ENCODE measurements at regions not wholly inside any gene's neighbourhood (a gene's known extent, or its start where the extent isn't known, plus 50 kb on each side); places are given as distances from the start of the nearest gene placed in this dataset.

GRCh38 chr14:85382341-85382740 is 147.6 kb upstream of the FLRT2 start:
- no peak for DNase-seq (ENCODE audit: low spot score)

- no peak for DNase-seq (ENCODE audit: low spot score)
These were observed 142.8 kb upstream of the FLRT2 start for GRCh38 chr14:85387181-85387580.

GRCh38 chr14:85390236-85390635 is 139.7 kb upstream of the FLRT2 start:
- no peak for DNase-seq (ENCODE audit: low spot score)

GRCh38 chr14:85391455-85391854 is 138.5 kb upstream of the FLRT2 start:
- no peak for DNase-seq (ENCODE audit: low spot score)

- no peak for DNase-seq (ENCODE audit: low spot score)
These were observed 138.1 kb upstream of the FLRT2 start for GRCh38 chr14:85391892-85392291.

- no peak for DNase-seq (ENCODE audit: low spot score)
These were observed 130.8 kb upstream of the FLRT2 start for GRCh38 chr14:85399186-85399585.

GRCh38 chr14:85400678-85401077 is 129.3 kb upstream of the FLRT2 start:
- no peak for DNase-seq (ENCODE audit: low spot score)

GRCh38 chr14:85401384-85401783 is 128.6 kb upstream of the FLRT2 start:
- no peak for DNase-seq (ENCODE audit: low spot score)

GRCh38 chr14:85402569-85403162 is 127.3 kb upstream of the FLRT2 start:
- DNase-seq (ENCODE audit: low spot score): peak; percentile 8

GRCh38 chr14:85409481-85410210 is 120.3 kb upstream of the FLRT2 start:
- no peak for DNase-seq (ENCODE audit: low spot score)

GRCh38 chr14:85412756-85413155 is 117.2 kb upstream of the FLRT2 start:
- DNase-seq (ENCODE audit: low spot score): no peak

GRCh38 chr14:85413836-85414526 is 116.0 kb upstream of the FLRT2 start:
- no peak for DNase-seq (ENCODE audit: low spot score)

- peak; percentile 5 for DNase-seq (ENCODE audit: low spot score)
These were observed 114.8 kb upstream of the FLRT2 start for GRCh38 chr14:85415015-85415712.

GRCh38 chr14:85416771-85417170 is 113.2 kb upstream of the FLRT2 start:
- DNase-seq (ENCODE audit: low spot score): no peak

GRCh38 chr14:85417396-85417795 is 112.5 kb upstream of the FLRT2 start:
- no peak for DNase-seq (ENCODE audit: low spot score)

- no peak for DNase-seq (ENCODE audit: low spot score)
These were observed 111.2 kb upstream of the FLRT2 start for GRCh38 chr14:85418721-85419120.

GRCh38 chr14:85420278-85420677 is 109.7 kb upstream of the FLRT2 start:
- DNase-seq (ENCODE audit: low spot score): no peak

- no peak for DNase-seq (ENCODE audit: low spot score)
These were observed 109.2 kb upstream of the FLRT2 start for GRCh38 chr14:85420707-85421106.

- DNase-seq (ENCODE audit: low spot score): no peak
These were observed 108.6 kb upstream of the FLRT2 start for GRCh38 chr14:85421186-85421877.

- DNase-seq (ENCODE audit: low spot score): no peak
These were observed 106.1 kb upstream of the FLRT2 start for GRCh38 chr14:85423889-85424288.

GRCh38 chr14:85425507-85425906 is 104.4 kb upstream of the FLRT2 start:
- DNase-seq (ENCODE audit: low spot score): no peak
